ENCODE measurements at regions not wholly inside any gene's neighbourhood (a gene's known extent, or its start where the extent isn't known, plus 50 kb on each side); places are given as distances from the start of the nearest gene placed in this dataset.
A peak's percentile ranks its signal among the peaks of the same experiment; 100 is the strongest.

DNA sequence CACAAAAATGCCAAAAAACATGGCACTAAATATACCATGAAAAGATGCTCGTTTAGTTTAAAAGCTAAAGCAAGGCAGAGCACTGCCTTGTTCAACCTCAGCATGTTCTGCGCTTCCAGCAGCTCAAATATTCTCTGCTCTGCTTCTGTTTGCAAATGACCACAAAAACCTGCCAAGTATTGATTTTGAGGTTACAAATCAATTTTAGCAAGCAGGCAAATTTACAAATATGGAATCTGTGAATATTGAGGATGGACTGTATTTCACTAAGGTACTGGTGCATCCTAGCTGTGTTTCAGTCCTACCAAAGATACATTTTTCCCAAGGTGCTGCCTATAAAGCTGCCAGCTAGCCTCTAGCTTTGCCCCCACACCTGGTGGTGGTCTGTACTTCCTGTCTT, 449.9 kb downstream of the PREX1 start (continued):
- TF ChIP-seq FOSL2 (CRISPR knock-in tag; IDR thresholded peaks at IDR 0.05), result no peak
- TF ChIP-seq, protein P1, sequence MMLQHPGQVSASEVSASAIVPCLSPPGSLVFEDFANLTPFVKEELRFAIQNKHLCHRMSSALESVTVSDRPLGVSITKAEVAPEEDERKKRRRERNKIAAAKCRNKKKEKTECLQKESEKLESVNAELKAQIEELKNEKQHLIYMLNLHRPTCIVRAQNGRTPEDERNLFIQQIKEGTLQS (CRISPR knock-in tag; IDR thresholded peaks at IDR 0.05), result no peak
- no peak for TF ChIP-seq ZC3H4 (CRISPR knock-in tag; IDR thresholded peaks at IDR 0.05; ENCODE audit: borderline replicate concordance)
- TF ChIP-seq FOSL1 (CRISPR knock-in tag; IDR thresholded peaks at IDR 0.05; ENCODE audit: borderline replicate concordance), result no peak
- no peak for TF ChIP-seq RBFOX2 (IDR thresholded peaks at IDR 0.05; ENCODE audit: low read depth, low read length)
- TF ChIP-seq ZNF556 (CRISPR knock-in tag; IDR thresholded peaks at IDR 0.05; ENCODE audit: borderline replicate concordance), result peak; percentile 52; the same call in 1 of the 2 replicates
- no peak for TF ChIP-seq NBN (conservative IDR thresholded peaks at IDR 0.05)
- TF ChIP-seq ELF1 (CRISPR knock-in tag; IDR thresholded peaks at IDR 0.05), result no peak
- no peak for TF ChIP-seq ARNT2 (CRISPR knock-in tag; IDR thresholded peaks at IDR 0.05; ENCODE audit: low read depth)
- TF ChIP-seq DR1 (CRISPR knock-in tag; IDR thresholded peaks at IDR 0.05), result no peak
- no peak for TF ChIP-seq SRY (CRISPR knock-in tag; IDR thresholded peaks at IDR 0.05)
- TF ChIP-seq, protein P2, sequence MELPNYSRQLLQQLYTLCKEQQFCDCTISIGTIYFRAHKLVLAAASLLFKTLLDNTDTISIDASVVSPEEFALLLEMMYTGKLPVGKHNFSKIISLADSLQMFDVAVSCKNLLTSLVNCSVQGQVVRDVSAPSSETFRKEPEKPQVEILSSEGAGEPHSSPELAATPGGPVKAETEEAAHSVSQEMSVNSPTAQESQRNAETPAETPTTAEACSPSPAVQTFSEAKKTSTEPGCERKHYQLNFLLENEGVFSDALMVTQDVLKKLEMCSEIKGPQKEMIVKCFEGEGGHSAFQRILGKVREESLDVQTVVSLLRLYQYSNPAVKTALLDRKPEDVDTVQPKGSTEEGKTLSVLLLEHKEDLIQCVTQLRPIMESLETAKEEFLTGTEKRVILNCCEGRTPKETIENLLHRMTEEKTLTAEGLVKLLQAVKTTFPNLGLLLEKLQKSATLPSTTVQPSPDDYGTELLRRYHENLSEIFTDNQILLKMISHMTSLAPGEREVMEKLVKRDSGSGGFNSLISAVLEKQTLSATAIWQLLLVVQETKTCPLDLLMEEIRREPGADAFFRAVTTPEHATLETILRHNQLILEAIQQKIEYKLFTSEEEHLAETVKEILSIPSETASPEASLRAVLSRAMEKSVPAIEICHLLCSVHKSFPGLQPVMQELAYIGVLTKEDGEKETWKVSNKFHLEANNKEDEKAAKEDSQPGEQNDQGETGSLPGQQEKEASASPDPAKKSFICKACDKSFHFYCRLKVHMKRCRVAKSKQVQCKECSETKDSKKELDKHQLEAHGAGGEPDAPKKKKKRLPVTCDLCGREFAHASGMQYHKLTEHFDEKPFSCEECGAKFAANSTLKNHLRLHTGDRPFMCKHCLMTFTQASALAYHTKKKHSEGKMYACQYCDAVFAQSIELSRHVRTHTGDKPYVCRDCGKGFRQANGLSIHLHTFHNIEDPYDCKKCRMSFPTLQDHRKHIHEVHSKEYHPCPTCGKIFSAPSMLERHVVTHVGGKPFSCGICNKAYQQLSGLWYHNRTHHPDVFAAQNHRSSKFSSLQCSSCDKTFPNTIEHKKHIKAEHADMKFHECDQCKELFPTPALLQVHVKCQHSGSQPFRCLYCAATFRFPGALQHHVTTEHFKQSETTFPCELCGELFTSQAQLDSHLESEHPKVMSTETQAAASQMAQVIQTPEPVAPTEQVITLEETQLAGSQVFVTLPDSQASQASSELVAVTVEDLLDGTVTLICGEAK (IDR thresholded peaks at IDR 0.05), result no peak
- TF ChIP-seq, protein P2 (CRISPR knock-in tag; IDR thresholded peaks at IDR 0.05), result no peak
- TF ChIP-seq, protein P3, sequence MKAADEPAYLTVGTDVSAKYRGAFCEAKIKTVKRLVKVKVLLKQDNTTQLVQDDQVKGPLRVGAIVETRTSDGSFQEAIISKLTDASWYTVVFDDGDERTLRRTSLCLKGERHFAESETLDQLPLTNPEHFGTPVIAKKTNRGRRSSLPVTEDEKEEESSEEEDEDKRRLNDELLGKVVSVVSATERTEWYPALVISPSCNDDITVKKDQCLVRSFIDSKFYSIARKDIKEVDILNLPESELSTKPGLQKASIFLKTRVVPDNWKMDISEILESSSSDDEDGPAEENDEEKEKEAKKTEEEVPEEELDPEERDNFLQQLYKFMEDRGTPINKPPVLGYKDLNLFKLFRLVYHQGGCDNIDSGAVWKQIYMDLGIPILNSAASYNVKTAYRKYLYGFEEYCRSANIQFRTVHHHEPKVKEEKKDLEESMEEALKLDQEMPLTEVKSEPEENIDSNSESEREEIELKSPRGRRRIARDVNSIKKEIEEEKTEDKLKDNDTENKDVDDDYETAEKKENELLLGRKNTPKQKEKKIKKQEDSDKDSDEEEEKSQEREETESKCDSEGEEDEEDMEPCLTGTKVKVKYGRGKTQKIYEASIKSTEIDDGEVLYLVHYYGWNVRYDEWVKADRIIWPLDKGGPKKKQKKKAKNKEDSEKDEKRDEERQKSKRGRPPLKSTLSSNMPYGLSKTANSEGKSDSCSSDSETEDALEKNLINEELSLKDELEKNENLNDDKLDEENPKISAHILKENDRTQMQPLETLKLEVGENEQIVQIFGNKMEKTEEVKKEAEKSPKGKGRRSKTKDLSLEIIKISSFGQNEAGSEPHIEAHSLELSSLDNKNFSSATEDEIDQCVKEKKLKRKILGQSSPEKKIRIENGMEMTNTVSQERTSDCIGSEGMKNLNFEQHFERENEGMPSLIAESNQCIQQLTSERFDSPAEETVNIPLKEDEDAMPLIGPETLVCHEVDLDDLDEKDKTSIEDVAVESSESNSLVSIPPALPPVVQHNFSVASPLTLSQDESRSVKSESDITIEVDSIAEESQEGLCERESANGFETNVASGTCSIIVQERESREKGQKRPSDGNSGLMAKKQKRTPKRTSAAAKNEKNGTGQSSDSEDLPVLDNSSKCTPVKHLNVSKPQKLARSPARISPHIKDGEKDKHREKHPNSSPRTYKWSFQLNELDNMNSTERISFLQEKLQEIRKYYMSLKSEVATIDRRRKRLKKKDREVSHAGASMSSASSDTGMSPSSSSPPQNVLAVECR (CRISPR knock-in tag; IDR thresholded peaks at IDR 0.05; ENCODE audit: borderline replicate concordance), result no peak; the same call in 1 of the 2 replicates
- no peak for TF ChIP-seq ZNF891 (CRISPR knock-in tag; IDR thresholded peaks at IDR 0.05)
- TF ChIP-seq CCDC6 (CRISPR knock-in tag; IDR thresholded peaks at IDR 0.05), result no peak
- no peak for TF ChIP-seq HHEX (CRISPR knock-in tag; IDR thresholded peaks at IDR 0.05)
- TF ChIP-seq, protein P4, sequence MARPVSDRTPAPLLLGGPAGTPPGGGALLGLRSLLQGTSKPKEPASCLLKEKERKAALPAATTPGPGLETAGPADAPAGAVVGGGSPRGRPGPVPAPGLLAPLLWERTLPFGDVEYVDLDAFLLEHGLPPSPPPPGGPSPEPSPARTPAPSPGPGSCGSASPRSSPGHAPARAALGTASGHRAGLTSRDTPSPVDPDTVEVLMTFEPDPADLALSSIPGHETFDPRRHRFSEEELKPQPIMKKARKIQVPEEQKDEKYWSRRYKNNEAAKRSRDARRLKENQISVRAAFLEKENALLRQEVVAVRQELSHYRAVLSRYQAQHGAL (CRISPR knock-in tag; IDR thresholded peaks at IDR 0.05; ENCODE audit: not compliant biosample characterization), result no peak
